IPS DF 19.7 (cell line): ENCODE measurements at regions not wholly inside any gene's neighbourhood (a gene's known extent, or its start where the extent isn't known, plus 50 kb on each side); places are given as distances from the start of the nearest gene placed in this dataset.
A peak's percentile ranks its signal among the peaks of the same experiment; 100 is the strongest.
"Not testable (repeated sequence)": the region's sequence is repeated elsewhere in the genome, so short reads cannot be mapped to it uniquely, and the experiment has no call there.

ENCODE experiments used
- DNase-seq: peaks from one replicate; pipeline ENCODE4 v3.0.0-alpha.2; 2013; ENCODE audit warnings: low read depth, low spot score

- DNase-seq, result no peak
Observed at GRCh38 chr3:170705131-170705530, 119.3 kb upstream of the SLC7A14 start.

GRCh38 chr3:170703121-170703588 lies 117.3 kb upstream of the SLC7A14 start:
- no peak for DNase-seq

GRCh38 chr3:170701696-170702678 lies 116.1 kb upstream of the SLC7A14 start:
- no peak for DNase-seq

- no peak for DNase-seq
Observed at GRCh38 chr3:170700054-170700404, 114.2 kb upstream of the SLC7A14 start.

GRCh38 chr3:170699158-170700053 lies 113.5 kb upstream of the SLC7A14 start:
- DNase-seq, result no peak

GRCh38 chr3:170697908-170698307 lies 112.0 kb upstream of the SLC7A14 start:
- no peak for DNase-seq

GRCh38 chr3:170697131-170697530 lies 111.3 kb upstream of the SLC7A14 start:
- DNase-seq, result no peak

GRCh38 chr3:170695486-170696064 lies 109.7 kb upstream of the SLC7A14 start:
- DNase-seq, result no peak

GRCh38 chr3:170692720-170693119 lies 106.8 kb upstream of the SLC7A14 start:
- no peak for DNase-seq

GRCh38 chr3:170690661-170690981 lies 104.7 kb upstream of the SLC7A14 start:
- no peak for DNase-seq

- DNase-seq, result no peak
Observed at GRCh38 chr3:170689893-170690660, 104.2 kb upstream of the SLC7A14 start.

GRCh38 chr3:170689296-170689829 lies 103.5 kb upstream of the SLC7A14 start:
- DNase-seq, result peak; percentile 91

GRCh38 chr3:170688222-170688621 lies 102.3 kb upstream of the SLC7A14 start:
- DNase-seq, result not testable (repeated sequence)

- DNase-seq, result no peak
Observed at GRCh38 chr3:170680593-170680992, 94.7 kb upstream of the SLC7A14 start.

- DNase-seq, result no peak
Observed at GRCh38 chr3:170679190-170679589, 93.3 kb upstream of the SLC7A14 start.

- DNase-seq, result no peak
Observed at GRCh38 chr3:170670504-170670903, 84.6 kb upstream of the SLC7A14 start.

GRCh38 chr3:170662986-170663385 lies 77.1 kb upstream of the SLC7A14 start:
- DNase-seq, result not testable (repeated sequence)

GRCh38 chr3:170660139-170660538 lies 74.3 kb upstream of the SLC7A14 start:
- no peak for DNase-seq

- no peak for DNase-seq
Observed at GRCh38 chr3:170657312-170657711, 71.4 kb upstream of the SLC7A14 start.

- DNase-seq, result no peak
Observed at GRCh38 chr3:170656284-170656683, 70.4 kb upstream of the SLC7A14 start.

- no peak for DNase-seq
Observed at GRCh38 chr3:170653801-170654200, 67.9 kb upstream of the SLC7A14 start.
